HL-60/S4 (cell line): ENCODE measurements at regions not wholly inside any gene's neighbourhood (a gene's known extent, or its start where the extent isn't known, plus 50 kb on each side); places are given as distances from the start of the nearest gene placed in this dataset.

Experiments
- in situ Hi-C: fragments of 300-500 bp; cut with MboI; formaldehyde crosslinking; loops from 2 replicates; pipeline ENCODE4 v1.14.3; 2022; ENCODE audit warnings: low sequenced_read_pairs

DNA sequence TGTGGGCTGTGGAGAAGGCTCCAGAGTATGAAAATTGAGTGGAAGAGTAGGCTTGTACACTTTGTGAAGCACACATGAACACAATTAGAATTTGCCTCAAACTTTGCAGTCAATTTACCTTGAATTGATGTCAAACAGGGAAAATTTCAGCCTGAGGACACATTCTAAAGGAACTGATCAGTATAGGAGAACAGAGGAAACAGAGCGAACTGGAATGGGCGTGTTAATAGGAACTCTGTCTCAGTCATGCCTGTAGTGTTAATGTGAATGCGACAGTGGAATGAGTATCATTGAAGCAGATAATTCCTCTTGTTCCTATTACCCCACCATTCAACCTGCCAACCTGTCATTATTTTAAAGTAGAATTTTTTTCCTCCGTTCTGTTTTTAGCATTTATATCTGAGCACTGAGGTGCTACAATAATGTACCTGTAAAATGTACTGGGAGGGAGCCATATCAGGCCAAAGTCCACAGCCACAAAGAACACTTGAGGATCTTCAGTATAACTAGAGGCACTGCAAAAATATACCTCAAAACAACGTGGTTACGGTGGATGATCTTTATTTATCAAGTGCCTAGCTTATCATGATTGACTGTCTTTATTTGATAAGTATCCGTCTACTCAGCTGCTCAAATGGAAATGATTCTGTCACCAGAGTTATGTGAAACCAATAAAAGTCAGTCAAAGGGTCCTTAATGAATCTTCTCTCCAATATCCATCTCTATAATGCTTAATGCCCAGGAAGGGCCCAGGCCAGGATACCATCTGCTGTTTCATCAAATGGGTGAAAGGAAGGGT lies 125.3 kb upstream of the STMND1 start:
- in situ Hi-C loops = no loop called here

DNA sequence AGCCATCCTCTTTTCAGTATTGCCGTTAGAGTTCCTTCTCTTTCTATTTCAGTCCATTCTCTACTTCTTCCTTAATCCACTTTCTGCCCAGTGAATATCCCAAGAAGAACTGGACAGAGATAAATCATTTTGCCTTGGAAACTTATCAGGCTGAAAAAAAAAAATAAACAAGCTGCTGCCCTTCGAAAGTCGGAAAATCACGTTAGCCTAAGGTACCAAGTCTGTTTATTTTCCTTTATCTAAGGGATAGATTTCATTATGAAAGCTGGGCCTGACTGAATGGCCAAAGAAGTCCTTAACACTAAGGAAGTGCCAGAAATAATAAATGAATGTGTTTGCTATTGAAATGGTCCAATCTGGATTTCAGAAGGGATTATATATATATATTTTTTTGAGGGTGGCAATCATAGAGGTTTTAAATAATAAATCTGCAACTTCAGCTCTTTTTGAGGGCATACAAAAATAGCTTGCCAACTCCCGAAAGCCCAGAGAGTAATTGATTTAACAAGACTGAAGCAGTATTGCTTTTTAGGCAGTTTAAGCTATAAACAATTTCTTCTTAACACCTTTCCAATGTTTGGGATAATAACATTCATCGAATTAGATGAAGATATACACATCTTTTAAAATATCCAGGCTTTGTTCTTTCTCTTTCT lies 127.0 kb upstream of the STMND1 start:
- in situ Hi-C loops = no loop called here

DNA sequence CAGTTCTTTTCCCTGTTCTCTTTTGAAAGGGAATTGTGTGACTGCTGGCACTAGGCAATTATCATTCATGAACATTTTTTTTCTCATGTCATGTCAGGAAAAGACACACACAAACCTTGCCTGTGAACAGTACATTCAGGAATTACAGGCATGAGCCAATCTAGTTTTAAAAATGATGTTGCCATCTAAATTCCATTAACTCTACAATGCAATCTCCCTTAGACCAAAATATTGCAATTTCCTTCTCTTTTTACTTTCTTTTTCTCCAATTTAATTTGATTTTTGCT lies 127.5 kb upstream of the STMND1 start:
- in situ Hi-C loops = no loop called here

DNA sequence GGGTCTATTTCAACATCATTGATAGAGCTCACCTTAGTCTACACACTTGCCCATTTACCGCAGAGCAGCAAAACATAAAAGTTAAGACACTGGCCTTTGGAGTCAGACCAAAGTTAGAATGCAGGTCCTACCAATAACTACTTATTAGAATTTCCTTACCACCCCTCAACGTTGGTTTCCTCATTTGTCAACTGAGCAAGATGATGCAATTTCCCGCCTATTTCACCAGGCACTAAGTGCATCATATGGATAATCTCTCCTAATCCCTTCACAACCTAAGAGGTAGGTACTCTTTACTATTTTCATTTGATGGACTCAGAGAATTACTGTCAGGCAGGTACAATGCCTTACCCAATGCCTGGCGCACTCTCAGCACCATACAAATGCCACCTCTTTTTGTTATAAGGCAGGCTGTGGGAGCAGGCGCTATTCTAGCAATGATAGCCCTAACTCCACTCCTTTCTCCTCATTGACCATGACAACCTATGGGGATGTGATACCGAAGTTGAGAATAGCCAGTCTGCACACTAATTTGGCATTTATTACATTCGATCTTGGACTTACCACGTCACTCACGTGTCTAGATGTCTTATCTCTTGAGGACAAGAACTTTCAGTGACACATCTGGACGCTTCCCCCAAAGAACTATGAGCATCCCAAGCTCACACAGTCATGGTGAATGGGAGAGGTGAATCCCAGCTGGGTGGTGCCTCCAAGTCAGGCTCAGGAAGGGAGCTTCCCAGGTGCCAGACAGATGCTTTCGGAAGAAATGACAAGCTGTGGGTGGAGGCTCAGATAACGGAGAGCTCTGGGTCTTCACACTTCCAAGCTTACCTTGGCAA lies 128.1 kb upstream of the STMND1 start:
- in situ Hi-C loops = no loop called here

DNA sequence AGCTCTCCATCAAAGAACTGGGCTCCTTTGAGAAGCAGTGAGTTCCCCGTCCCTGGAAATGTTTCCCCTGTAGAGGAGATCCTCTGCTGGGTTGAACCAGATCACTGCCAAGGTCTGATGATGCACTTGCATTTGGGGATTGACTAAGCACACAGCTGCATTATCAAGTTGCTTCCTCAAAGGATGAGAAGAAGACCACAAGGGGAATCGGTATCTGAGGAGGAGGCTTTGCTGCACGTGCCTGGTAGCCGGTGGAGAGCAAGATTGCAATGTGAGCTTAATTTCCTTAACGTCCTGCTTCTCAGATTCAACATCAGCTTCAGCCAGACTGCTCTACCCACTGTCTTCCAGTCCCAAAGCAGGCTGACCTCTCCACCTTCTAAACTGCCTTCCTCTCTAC lies 128.8 kb upstream of the STMND1 start:
- in situ Hi-C loops = no loop called here

DNA sequence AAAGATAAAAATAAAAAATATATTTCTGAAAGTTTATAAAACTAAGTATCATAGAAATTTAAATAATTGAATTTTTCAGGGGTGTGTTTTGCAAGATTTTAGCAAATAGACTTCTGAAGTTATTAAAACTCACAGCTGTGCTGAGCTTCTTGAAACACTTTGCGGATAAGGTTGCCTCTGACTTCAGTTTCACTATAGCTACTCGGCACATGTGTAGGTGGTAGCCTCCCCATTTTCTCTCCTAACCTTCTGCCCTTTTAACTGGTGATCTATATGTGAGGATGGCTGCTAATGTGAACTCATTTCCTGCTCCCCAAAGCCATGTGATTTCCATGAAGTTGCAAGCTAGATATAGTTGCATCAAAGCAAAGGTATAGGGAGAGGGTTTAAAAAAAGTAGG lies 129.3 kb upstream of the STMND1 start:
- in situ Hi-C loops = no loop called here

DNA sequence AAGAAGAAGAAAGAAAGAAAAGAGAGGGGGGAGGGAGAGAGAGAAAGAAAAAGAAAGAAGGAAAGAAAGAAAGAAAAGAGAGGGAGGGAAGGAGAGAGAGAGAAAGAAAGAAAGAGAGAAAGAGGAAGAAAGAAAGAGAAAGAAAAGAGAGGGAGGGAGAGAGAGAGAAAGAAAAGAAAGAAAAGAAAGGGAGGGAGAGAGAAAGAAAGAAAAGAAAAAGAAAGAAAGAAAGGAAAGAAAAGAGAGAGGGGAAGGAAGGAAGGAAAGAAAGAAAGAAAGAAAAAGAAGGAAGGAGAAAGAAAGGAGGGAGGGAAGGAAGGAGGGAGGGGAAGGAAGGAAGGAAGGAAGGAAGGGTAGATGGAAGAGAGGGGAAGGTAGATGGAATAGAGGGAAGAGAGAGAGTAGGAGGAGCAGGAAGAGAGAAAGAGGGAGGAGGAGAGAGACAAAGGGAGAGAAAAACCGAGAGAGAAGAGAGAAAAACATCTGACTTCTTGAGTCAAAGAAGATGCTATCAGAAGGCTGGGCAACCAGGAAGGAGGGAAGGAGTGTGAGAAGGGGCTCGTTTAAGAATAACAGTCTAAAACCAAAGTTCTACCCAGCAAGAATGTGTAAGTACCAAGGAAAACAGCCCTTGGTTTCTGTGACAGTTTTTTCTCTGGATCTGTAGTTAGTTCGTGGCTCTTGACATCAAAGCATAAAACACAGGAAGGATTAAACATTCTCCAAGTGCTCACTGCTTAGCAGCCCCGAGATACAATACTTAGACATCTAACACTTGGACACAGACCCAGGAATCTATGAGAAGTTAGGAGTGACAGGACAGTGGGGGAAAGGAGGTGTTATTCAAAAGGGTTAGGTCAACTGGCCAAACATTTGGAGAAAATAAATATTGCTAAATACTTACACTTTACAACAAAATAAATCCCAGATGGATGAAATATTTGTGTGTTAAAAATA lies 131.9 kb upstream of the STMND1 start:
- in situ Hi-C loops = no loop called here

DNA sequence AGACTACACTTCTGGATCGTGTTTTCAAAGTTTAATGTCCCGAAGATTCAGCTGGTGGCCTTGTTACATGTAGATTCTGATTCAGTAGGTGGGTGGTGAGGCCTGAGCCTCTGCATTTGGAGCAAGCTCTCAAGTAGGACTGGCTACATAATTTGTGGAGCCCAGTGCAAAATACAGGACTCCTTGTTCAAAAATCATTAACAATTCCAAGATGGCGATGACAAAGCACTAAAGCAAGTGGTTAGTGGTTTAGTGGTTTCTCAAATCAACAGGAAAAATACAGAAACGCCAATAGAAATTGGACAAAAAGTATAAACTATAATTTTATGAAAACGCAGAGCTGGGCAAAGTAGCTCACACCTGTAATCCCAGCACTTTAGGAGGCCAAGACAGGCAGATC lies 133.7 kb upstream of the STMND1 start:
- in situ Hi-C loops = no loop called here

DNA sequence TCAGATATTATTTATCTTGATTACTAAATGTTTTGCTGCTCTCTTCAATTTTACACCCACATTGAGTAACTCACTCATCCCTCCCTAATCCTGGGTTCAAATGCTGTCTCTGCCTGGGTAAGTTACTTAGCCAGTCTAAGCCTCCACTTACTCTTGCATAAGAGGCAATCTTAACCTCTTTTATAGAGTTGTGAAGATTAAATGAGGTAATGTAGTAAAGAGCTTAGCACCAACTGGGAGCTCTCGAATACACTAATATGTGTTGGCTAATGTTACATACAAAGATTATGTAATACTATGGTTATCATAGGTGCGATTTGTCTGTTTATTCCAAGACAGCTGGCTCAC lies 134.4 kb upstream of the STMND1 start:
- in situ Hi-C loops = no loop called here

DNA sequence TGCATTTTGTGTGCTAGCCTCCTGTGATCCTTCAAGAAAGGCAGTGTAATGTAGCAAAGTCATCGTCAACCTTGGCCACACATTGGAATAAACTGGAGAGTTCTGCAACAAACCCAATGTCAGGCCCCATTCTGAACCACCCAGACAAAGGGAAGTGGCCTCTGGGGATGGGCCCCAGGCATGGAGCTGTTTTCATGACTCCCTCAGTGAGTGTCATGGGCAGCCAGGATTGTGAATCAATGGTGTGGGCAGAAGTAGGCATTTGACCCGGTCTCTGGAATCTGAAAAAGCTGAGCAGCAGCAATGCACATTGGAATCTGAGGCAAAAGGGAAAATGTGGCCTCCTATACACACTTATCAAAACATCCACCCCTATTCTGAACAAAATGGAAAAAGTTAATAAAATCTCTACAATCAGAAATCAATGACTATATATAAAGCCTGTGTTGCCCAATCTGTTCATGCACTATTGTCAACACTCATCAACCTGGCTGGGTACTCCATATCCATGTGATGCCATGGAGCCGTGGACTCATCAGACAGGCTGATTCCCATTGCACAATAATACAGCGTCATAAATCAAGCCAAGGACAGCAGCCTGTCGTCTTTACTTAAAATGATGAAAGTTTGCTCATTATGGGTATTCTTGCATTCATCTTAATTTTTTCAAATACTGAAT lies 134.9 kb upstream of the STMND1 start:
- in situ Hi-C loops = no loop called here

DNA sequence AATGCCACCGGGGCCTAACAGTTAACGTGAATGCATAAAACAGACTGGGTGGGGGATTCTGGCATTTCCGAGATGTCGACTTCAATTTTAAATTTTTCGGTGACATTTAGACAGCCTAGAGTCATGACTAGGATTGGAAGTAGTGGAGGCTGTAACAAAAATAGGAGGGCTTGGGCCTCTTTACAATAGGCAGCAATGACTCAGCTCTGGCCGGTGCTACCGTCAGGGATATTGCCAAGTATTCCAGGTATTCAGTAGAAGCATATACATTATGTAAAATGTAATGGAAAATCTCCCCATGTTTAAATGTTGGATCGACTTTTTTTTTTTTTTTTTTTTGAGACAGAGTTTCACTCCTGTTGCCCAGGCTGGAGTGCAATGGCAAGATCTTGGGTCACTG lies 136.2 kb upstream of the STMND1 start:
- in situ Hi-C loops = no loop called here

DNA sequence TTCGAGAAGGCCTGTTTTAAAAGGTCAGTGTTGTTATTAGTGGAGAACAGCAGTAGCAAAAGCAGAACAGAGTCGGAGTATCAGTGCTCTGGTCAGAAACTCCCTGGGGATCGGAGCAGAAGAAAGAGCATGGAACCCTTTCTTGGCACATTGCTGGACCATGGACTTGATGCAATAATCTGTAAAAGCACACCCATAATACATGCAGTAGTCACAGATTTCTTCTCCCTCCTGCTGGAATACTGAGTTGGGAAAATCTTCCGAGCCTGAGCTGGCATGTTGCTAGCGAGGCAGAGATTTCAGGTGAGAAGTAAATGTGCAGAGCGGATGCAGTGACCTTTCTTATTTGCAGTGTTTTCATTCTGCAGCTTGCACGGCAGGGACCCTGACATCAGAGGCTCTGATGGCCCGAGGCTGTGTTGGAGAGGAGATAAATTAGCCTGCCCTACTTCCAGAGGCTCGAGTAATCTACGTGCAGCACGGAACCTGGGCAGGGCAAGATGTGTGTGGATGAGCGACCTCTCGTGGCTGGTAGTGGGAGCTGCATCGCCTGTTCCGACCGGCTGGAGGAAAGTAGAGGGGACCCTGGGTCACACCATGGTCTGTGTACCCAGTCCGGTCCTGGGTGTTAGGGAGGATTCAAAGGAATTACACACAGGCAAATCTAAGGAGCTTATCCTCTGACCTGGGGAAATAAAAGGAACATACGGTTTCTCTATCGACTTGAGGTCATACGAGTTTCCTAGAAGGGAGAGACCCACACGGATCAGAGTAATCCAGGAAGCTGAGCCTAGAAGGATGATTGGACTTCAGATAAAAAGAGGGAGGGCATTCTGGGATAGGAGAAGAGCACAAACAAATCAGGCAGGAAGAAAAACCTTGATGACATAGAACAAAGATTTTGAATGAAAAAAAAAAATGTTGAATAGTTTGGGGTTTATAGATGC lies 137.0 kb upstream of the STMND1 start:
- in situ Hi-C loops = no loop called here

DNA sequence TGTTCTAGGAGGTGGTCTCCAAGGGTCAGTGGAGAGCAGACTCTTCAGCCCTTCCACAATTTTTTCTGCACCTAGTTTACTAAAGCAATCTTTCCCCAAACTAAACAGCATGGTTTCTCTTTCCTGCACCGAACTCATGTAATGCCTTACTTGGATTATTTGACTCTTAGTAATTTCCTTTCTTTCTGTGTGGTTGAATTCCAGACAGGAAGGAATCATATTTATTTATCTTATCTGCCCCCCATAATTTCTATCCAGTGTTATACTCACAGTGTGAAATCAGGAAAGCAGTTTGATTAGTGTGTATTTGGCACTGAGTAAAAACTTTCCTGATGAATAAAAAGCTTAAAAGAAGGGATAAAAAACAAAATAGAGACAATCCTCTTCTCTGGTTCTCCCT lies 140.3 kb upstream of the STMND1 start:
- in situ Hi-C loops = no loop called here

DNA sequence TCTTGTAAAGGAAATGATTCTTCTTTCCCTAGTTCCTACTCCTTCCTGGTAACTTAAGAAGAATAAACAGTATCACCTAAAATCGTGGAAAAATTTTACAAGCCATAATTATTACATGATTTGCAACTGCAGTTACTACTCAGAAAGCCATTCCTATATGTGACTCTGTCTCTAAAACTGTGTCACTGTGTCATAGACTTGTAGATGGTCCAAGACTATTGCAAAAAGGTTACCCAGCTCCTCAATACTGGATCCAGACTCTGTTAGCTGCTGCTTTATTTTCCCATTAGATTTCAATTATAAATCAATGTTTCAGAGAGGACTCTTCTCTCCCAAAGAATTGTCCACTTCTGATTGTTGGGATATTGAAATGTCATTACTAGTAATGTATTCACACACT lies 142.1 kb upstream of the STMND1 start:
- in situ Hi-C loops = loop anchor here (10.0 kb wide), 1 partner anchor 185 kb away; no protein-coding TSS in a partner anchor

DNA sequence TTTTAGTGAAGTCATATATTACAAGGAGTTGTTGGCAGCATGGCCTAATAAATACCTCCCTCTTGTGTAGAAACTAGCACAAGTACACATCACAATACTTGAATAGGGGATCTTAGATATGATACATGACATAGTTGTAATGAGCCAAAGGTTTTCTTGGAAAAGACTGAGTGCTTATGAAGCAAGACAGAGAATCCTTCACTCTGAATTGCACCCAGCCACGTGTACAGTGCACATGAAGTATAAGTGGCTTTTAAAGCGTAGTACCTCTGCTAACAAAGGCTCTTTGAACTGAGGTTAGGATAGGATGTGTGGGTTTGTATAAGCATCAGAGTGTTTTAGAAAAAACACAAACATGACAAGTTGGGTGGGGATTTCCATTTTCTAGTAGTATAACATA lies 145.5 kb upstream of the STMND1 start:
- in situ Hi-C loops = loop anchor here (10.0 kb wide), 1 partner anchor 182 kb away; no protein-coding TSS in a partner anchor

DNA sequence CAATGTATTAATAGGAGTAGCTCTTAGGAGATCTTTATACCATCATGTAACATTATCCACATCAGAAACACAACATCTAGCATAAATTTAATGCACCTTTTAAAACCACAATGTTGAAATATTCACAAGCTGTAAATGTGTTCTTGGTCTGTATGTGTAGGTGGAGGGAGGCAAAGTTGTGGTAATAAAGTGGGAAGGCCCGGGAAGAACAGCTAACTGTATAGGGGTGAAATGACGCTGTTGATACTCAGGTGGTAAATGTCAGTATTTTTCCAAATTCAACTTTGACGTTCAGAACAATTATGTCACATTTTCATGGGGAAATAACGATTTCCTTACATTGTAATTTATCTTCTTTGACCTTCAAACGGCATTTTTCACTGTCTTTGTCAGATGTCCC lies 146.0 kb upstream of the STMND1 start:
- in situ Hi-C loops = loop anchor here (10.0 kb wide), 1 partner anchor 181 kb away; no protein-coding TSS in a partner anchor

DNA sequence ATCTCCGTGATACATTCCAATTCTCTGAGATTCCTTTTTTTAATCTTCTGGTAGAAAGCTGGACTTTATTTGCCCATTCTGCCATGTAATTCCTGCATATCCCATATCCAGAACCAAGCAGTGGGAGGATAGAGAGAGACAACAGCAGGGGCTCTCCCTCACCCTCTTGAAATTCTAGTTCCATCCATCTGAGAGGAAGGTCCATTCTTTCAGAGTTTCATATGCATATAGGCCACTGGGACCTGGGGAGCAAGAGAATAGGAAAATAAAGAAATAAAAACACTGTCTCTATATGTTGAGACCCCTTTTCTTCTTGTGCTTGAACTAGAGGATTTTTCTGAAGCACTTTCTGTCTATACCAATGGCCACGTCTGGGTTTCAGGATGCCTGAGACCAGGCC lies 147.9 kb upstream of the STMND1 start:
- in situ Hi-C loops = loop anchor here (10.0 kb wide), 1 partner anchor 179 kb away; no protein-coding TSS in a partner anchor

DNA sequence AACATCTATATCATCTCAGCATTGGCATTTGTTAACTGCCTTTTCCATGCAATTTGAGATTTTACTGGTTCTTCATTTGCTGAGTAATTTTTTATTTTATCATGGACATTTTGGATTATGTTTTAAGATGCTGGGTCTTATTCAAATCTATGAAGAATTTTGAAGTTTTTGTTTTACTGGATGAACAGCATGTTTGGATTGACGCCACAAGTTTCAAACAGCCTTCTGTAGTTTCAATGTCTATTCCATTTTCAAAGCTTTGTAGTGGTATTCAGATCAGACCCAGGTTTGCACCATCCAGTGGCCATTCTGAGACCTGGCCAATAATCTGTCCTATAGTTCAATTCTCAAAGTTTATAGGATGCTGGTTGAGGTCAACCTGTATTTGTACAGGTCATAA lies 148.4 kb upstream of the STMND1 start:
- in situ Hi-C loops = loop anchor here (10.0 kb wide), 1 partner anchor 179 kb away; no protein-coding TSS in a partner anchor
